GM21447 (cell line): ENCODE measurements at regions not wholly inside any gene's neighbourhood (a gene's known extent, or its start where the extent isn't known, plus 50 kb on each side); places are given as distances from the start of the nearest gene placed in this dataset.

Experiments used
- ATAC-seq: cut with Tn5 transposase; IDR thresholded peaks from one replicate; pipeline ENCODE4 v1.9.1; 2021; ENCODE audit not compliant: unreplicated experiment

GRCh38 chr10:128312250-128312649 is 186.0 kb upstream of the MKI67 start:
- ATAC-seq: no peak

GRCh38 chr10:128314686-128315085 is 188.5 kb upstream of the MKI67 start:
- ATAC-seq: no peak

- ATAC-seq: no peak
These were observed 190.0 kb upstream of the MKI67 start for GRCh38 chr10:128316121-128316726.

- ATAC-seq: no peak
These were observed 190.7 kb upstream of the MKI67 start for GRCh38 chr10:128316925-128317324.

- ATAC-seq: no peak
These were observed 192.1 kb upstream of the MKI67 start for GRCh38 chr10:128318366-128318765.

- no peak for ATAC-seq
These were observed 192.7 kb upstream of the MKI67 start for GRCh38 chr10:128318913-128319312.

- no peak for ATAC-seq
These were observed 195.9 kb upstream of the MKI67 start for GRCh38 chr10:128322106-128322505.

GRCh38 chr10:128322950-128323349 is 196.7 kb upstream of the MKI67 start:
- ATAC-seq: no peak

GRCh38 chr10:128324058-128324827 is 198.0 kb upstream of the MKI67 start:
- no peak for ATAC-seq

- no peak for ATAC-seq
These were observed 199.6 kb upstream of the MKI67 start for GRCh38 chr10:128325788-128326187.

- ATAC-seq: no peak
These were observed 200.0 kb upstream of the MKI67 start for GRCh38 chr10:128326251-128326650.

- no peak for ATAC-seq
These were observed 200.6 kb upstream of the MKI67 start for GRCh38 chr10:128326851-128327250.

- no peak for ATAC-seq
These were observed 210.2 kb upstream of the MKI67 start for GRCh38 chr10:128336401-128336800.

- ATAC-seq: no peak
These were observed 211.7 kb upstream of the MKI67 start for GRCh38 chr10:128337860-128338378.

- no peak for ATAC-seq
These were observed 212.7 kb upstream of the MKI67 start for GRCh38 chr10:128338951-128339350.

- no peak for ATAC-seq
These were observed 213.5 kb upstream of the MKI67 start for GRCh38 chr10:128339753-128340152.

GRCh38 chr10:128345353-128345752 is 219.1 kb upstream of the MKI67 start:
- no peak for ATAC-seq

- ATAC-seq: no peak
These were observed 234.6 kb upstream of the MKI67 start for GRCh38 chr10:128360783-128361182.

GRCh38 chr10:128361487-128361886 is 235.3 kb upstream of the MKI67 start:
- no peak for ATAC-seq

GRCh38 chr10:128362514-128362913 is 236.3 kb upstream of the MKI67 start:
- no peak for ATAC-seq

GRCh38 chr10:128364631-128365030 is 238.4 kb upstream of the MKI67 start:
- no peak for ATAC-seq

- ATAC-seq: no peak
These were observed 239.0 kb upstream of the MKI67 start for GRCh38 chr10:128365156-128365725.
